ENCODE measurements at regions not wholly inside any gene's neighbourhood (a gene's known extent, or its start where the extent isn't known, plus 50 kb on each side); places are given as distances from the start of the nearest gene placed in this dataset.
A peak's percentile ranks its signal among the peaks of the same experiment; 100 is the strongest.

GRCh38 chr1:80582980-80583379 lies 1217.8 kb upstream of the ADGRL2 start:
- DNase-seq (peak in 1 of 3 donors; percentile 2), ATAC-seq (ENCODE audit: insufficient read depth, low FRiP score) (no peak)
- Histone ChIP-seq H3K4me3 (no peak overlapping the region), H3K27me3 (ENCODE audit: control insufficient read depth in 3 of 3, insufficient read depth in 3 of 3, low read length in 2 of 3) (no peaks in the 10 kb centered on the region), H3K36me3 (ENCODE audit: control insufficient read depth in 4 of 4, insufficient read depth in 4 of 4, low read length in 4 of 4) (no peaks in the 10 kb centered on the region), H3K9ac (ENCODE audit: insufficient read depth in 1 of 2, low read length in 2 of 2) (no peak overlapping the region), H3K9me3 (ENCODE audit: control insufficient read depth in 4 of 4, insufficient read depth in 3 of 4, low read length in 3 of 4) (peaks cover 0 to 4% (median 3%) of the 10 kb centered on the region in 4 donors), H3K27ac (ENCODE audit: low read depth in 1 of 2, low read length in 1 of 2) (no peak overlapping the region), H3K4me1 (ENCODE audit: control insufficient read depth in 5 of 5, insufficient read depth in 5 of 5, low read length in 5 of 5) (no peaks in the 10 kb centered on the region)
- no peak for TF ChIP-seq CTCF (IDR thresholded peaks at IDR 0.05; ENCODE audit: control extremely low read depth, extremely low read depth)
- 53 to 76% methylated on average over 4 of the region's 4 CpGs for WGBS, 2 donors

- H3K4me1 ChIP-seq (ENCODE audit: control insufficient read depth in 5 of 5, insufficient read depth in 5 of 5, low read length in 5 of 5): no peaks in the 10 kb centered on the region
- H3K9ac ChIP-seq (ENCODE audit: insufficient read depth in 1 of 2, low read length in 2 of 2): no peak overlapping the region
- H3K4me3 ChIP-seq: no peak overlapping the region
- TF ChIP-seq CTCF (IDR thresholded peaks at IDR 0.05; ENCODE audit: control extremely low read depth, extremely low read depth): no peak
- H3K27me3 ChIP-seq (ENCODE audit: control insufficient read depth in 3 of 3, insufficient read depth in 3 of 3, low read length in 2 of 3): no peaks in the 10 kb centered on the region
- peaks cover 0 to 3% (median 3%) of the 10 kb centered on the region in 4 donors for H3K9me3 ChIP-seq (ENCODE audit: control insufficient read depth in 4 of 4, insufficient read depth in 3 of 4, low read length in 3 of 4)
- DNase-seq: no peak
- WGBS, 2 donors: 92 to 93% methylated on average over 1 of the region's 1 CpG
- H3K36me3 ChIP-seq (ENCODE audit: control insufficient read depth in 4 of 4, insufficient read depth in 4 of 4, low read length in 4 of 4): no peaks in the 10 kb centered on the region
- no peak overlapping the region for H3K27ac ChIP-seq (ENCODE audit: low read depth in 1 of 2, low read length in 1 of 2)
- ATAC-seq (ENCODE audit: insufficient read depth, low FRiP score): no peak
Measured at GRCh38 chr1:80579055-80579454, 1221.7 kb upstream of the ADGRL2 start.

- no peaks in the 10 kb centered on the region for H3K36me3 ChIP-seq (ENCODE audit: control insufficient read depth in 4 of 4, insufficient read depth in 4 of 4, low read length in 4 of 4)
- H3K27me3 ChIP-seq (ENCODE audit: control insufficient read depth in 3 of 3, insufficient read depth in 3 of 3, low read length in 2 of 3): peaks cover 0 to 25% (median 0%) of the 10 kb centered on the region in 3 donors
- H3K4me3 ChIP-seq: no peak overlapping the region
- H3K27ac ChIP-seq (ENCODE audit: low read depth in 1 of 2, low read length in 1 of 2): no peak overlapping the region
- TF ChIP-seq CTCF (IDR thresholded peaks at IDR 0.05; ENCODE audit: control extremely low read depth, extremely low read depth): no peak
- 17 to 32% methylated on average over 2 of the region's 2 CpGs for WGBS, 2 donors
- H3K4me1 ChIP-seq (ENCODE audit: control insufficient read depth in 5 of 5, insufficient read depth in 5 of 5, low read length in 5 of 5): no peaks in the 10 kb centered on the region
- ATAC-seq (ENCODE audit: insufficient read depth, low FRiP score) (no peak), DNase-seq (peak in 2 of 3 donors; percentile 8 to 24)
- H3K9ac ChIP-seq (ENCODE audit: insufficient read depth in 1 of 2, low read length in 2 of 2): no peak overlapping the region
- no peaks in the 10 kb centered on the region for H3K9me3 ChIP-seq (ENCODE audit: control insufficient read depth in 4 of 4, insufficient read depth in 3 of 4, low read length in 3 of 4)
Measured at GRCh38 chr1:80566867-80567266, 1233.9 kb upstream of the ADGRL2 start.

GRCh38 chr1:80566123-80566522 lies 1234.6 kb upstream of the ADGRL2 start:
- Histone ChIP-seq H3K27me3 (ENCODE audit: control insufficient read depth in 3 of 3, insufficient read depth in 3 of 3, low read length in 2 of 3) (peaks cover 0 to 21% (median 0%) of the 10 kb centered on the region in 3 donors), H3K4me3 (no peak overlapping the region), H3K4me1 (ENCODE audit: control insufficient read depth in 5 of 5, insufficient read depth in 5 of 5, low read length in 5 of 5) (no peaks in the 10 kb centered on the region), H3K36me3 (ENCODE audit: control insufficient read depth in 4 of 4, insufficient read depth in 4 of 4, low read length in 4 of 4) (no peaks in the 10 kb centered on the region), H3K9me3 (ENCODE audit: control insufficient read depth in 4 of 4, insufficient read depth in 3 of 4, low read length in 3 of 4) (no peaks in the 10 kb centered on the region), H3K27ac (ENCODE audit: low read depth in 1 of 2, low read length in 1 of 2) (no peak overlapping the region), H3K9ac (ENCODE audit: insufficient read depth in 1 of 2, low read length in 2 of 2) (no peak overlapping the region)
- no peak for DNase-seq
- TF ChIP-seq CTCF (IDR thresholded peaks at IDR 0.05; ENCODE audit: control extremely low read depth, extremely low read depth): no peak
- no peak for ATAC-seq (ENCODE audit: insufficient read depth, low FRiP score)
- 61 to 83% methylated on average over 1 of the region's 1 CpG for WGBS, 2 donors

Data from lung (tissue), 11 donors.